HepG2 (cell line): ENCODE measurements at regions not wholly inside any gene's neighbourhood (a gene's known extent, or its start where the extent isn't known, plus 50 kb on each side); places are given as distances from the start of the nearest gene placed in this dataset.

Experiments used
- ATAC-seq: fragments of 200-7000 bp; cut with Tn5 transposase; 3 replicates; pipeline ENCODE4 v1.9.1; 2020; ENCODE audit warnings: mild to moderate bottlenecking, moderate library complexity
- BruUV-seq: library from RNA; stranded (reverse); fragments of 400-500 nt; replicated peaks from 2 replicates; lab custom pipeline; 2021; lab: Mats Ljungman, UMichigan
- CTCF ChIA-PET: fragments of 300-600 bp; formaldehyde crosslinking; extraction: SDS; loops from one replicate; lab custom pipeline; 2021; ENCODE audit warnings: low total read pairs, inconsistent platforms, low intra/inter-chr PET ratio; lab: Yijun Ruan, JAX
- POLR2A ChIA-PET: fragments of 350-600 bp; sonication (Branson Sonifier 250); formaldehyde crosslinking; loops from one replicate; lab custom pipeline; 2020; ENCODE audit warnings: antibody characterized with exemption, inconsistent platforms; lab: Yijun Ruan, JAX
- DNase-seq: peaks from one replicate; pipeline ENCODE4 v3.0.0-alpha.2; 2015; ENCODE audit warnings: low spot score
- FAIRE-seq: peaks from 3 replicates; lab custom pipeline; 2011; peaks lifted over from hg19 to GRCh38; lab: Jason Lieb, UNC
- H2AFZ ChIP-seq: one replicate; pipeline ENCODE4 v1.6.1; 2011; ENCODE audit warnings: low read length, inconsistent platforms
- H3K27ac ChIP-seq: fragments of 300-600 bp; 3 replicates; pipeline ENCODE4 v1.8.0; 2011; ENCODE audit warnings: mixed run types, mild to moderate bottlenecking, mixed read lengths, low read length, inconsistent platforms; ENCODE audit not compliant: insufficient read depth; ENCODE audit errors: extremely low read length
- H3K27me3 ChIP-seq, 2 experiments: fragments of 200-600 bp in 1 of 2; 2 replicates in 1 of 2; 3 replicates in 1 of 2; pipeline versions ENCODE4 v1.6.0 to v1.8.0; 2011; ENCODE audit warnings: low read length in 2 of 2, mild to moderate bottlenecking in 2 of 2, moderate library complexity in 2 of 2, inconsistent platforms in 1 of 2; ENCODE audit not compliant: insufficient read depth in 2 of 2, control insufficient read depth in 1 of 2
- H3K36me3 ChIP-seq, 2 experiments: fragments of 200-600 bp in 1 of 2; replicated peaks in 1 of 2; 2 replicates in 1 of 2; 3 replicates in 1 of 2; pipeline versions ENCODE4 v1.5.1 to v1.8.0; 2011; ENCODE audit warnings: low read length in 2 of 2, inconsistent platforms in 1 of 2; ENCODE audit not compliant: insufficient read depth in 2 of 2, control insufficient read depth in 1 of 2
- H3K4me1 ChIP-seq: 2 replicates; pipeline ENCODE4 v1.5.1; 2012; ENCODE audit warnings: low read length, inconsistent platforms; ENCODE audit not compliant: insufficient read depth
- H3K4me2 ChIP-seq: 2 replicates; pipeline ENCODE4 v1.6.0; 2011; ENCODE audit warnings: low read depth, low read length, inconsistent platforms
- H3K4me3 ChIP-seq, 3 experiments: fragments of 200-600 bp in 1 of 3; sonication (generic), shearing (Covaris generic) in 1 of 3; replicated peaks in 1 of 3; 2 replicates each; pipeline ENCODE4 v1.5.1; 2011 to 2016; ENCODE audit warnings: low read length in 3 of 3, inconsistent platforms in 2 of 3, low read depth in 2 of 3, mild to moderate bottlenecking in 2 of 3, control low read depth in 1 of 3, mixed read lengths in 1 of 3; ENCODE audit not compliant: insufficient read depth in 1 of 3
- H3K79me2 ChIP-seq: one replicate; pipeline ENCODE4 v1.6.1; 2011; ENCODE audit warnings: low read length, inconsistent platforms; ENCODE audit not compliant: insufficient read depth
- H3K9ac ChIP-seq: 2 replicates; pipeline ENCODE4 v1.6.0; 2011; ENCODE audit warnings: mild to moderate bottlenecking, low read depth, low read length, inconsistent platforms; ENCODE audit not compliant: insufficient read depth
- H3K9me3 ChIP-seq: 2 replicates; pipeline ENCODE4 v1.5.1; 2012; ENCODE audit warnings: mild to moderate bottlenecking, low read length
- H4K20me1 ChIP-seq: 2 replicates; pipeline ENCODE4 v1.6.0; 2011; ENCODE audit warnings: inconsistent platforms, mild to moderate bottlenecking, low read length, moderate library complexity; ENCODE audit not compliant: insufficient read depth
- ATF7 ChIP-seq, 2 experiments: fragments of 450-650 bp in 1 of 2; sonication (generic) in 1 of 2; formaldehyde crosslinking in 1 of 2; IDR thresholded peaks; 2 replicates each; pipeline versions ENCODE4 v1.4.0 to v1.6.1; 2016 to 2020; ENCODE audit warnings: antibody characterized with exemption in 1 of 2, mild to moderate bottlenecking in 1 of 2, missing genetic modification reagents in 1 of 2
- CC2D1A ChIP-seq: sonication (generic); formaldehyde crosslinking; IDR thresholded peaks from 2 replicates; pipeline ENCODE4 v1.8.1; 2023; ENCODE audit warnings: mild to moderate bottlenecking, missing genetic modification reagents
- CREB1 ChIP-seq, 2 experiments: fragments of 450-650 bp in 1 of 2; IDR thresholded peaks; 2 replicates each; pipeline ENCODE4 v1.6.1; 2016 to 2017; ENCODE audit warnings: control low read depth in 1 of 2, mild to moderate bottlenecking in 1 of 2, missing compliant biosample characterization in 1 of 2, missing genetic modification characterization in 1 of 2
- DMAP1 ChIP-seq: IDR thresholded peaks from 2 replicates; pipeline ENCODE4 v1.6.1; 2016
- ZNF136 ChIP-seq: sonication (generic); formaldehyde crosslinking; IDR thresholded peaks from 2 replicates; pipeline ENCODE4 v1.8.1; 2022; ENCODE audit warnings: low read depth, mild to moderate bottlenecking, moderate library complexity, missing genetic modification reagents
- ZNF180 ChIP-seq: sonication (generic); formaldehyde crosslinking; IDR thresholded peaks from 2 replicates; pipeline ENCODE4 v1.4.0; 2020; ENCODE audit warnings: low read depth, missing genetic modification reagents, borderline replicate concordance
- ZNF670 ChIP-seq: sonication (generic); formaldehyde crosslinking; IDR thresholded peaks from 2 replicates; pipeline ENCODE4 v1.8.0; 2022; ENCODE audit warnings: mild to moderate bottlenecking, missing genetic modification reagents, borderline replicate concordance
- WGBS: methylation state at CpG from one replicate; pipeline ENCODE4 v1.1.6; 2017; ENCODE audit warnings: low lambda C conversion rate; 5-methylcytosine and 5-hydroxymethylcytosine counted together
- in situ Hi-C: cut with HindIII; loops from 2 replicates; pipeline ENCODE4 v1.10.0; 2017; ENCODE audit warnings: low pct_unique_long_range_greater_than_20kb; ENCODE audit not compliant: extremely low pct_ligation_motif_present
- intact Hi-C: fragments of 100-400 bp; cut with micrococcal nuclease; formaldehyde crosslinking; loops from one replicate; pipeline ENCODE4 v1.10.0; 2022; ENCODE audit not compliant: unreplicated experiment

DNA sequence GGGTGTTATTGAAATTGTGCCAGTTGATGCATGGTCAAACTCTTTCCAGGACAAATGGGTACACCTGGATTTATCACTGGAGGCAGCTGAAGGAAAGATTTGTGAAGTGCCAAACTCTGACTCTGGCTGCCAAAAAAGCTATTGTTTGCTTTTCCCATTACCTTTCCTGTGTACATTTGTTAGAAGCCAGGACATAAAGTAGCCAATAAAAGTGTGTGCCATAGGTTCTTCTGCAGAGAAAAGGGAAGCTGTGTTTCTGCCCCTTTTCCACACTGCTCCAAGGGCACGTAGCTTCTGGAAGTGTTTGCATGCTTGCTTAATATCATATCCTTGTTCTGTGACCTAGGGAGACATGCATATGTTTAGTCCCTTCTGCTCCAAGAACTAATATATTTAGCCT is 1114.4 kb downstream of the SLC16A7 start:
- H3K79me2 ChIP-seq, result no peaks in the 10 kb centered on the region
- no TSS peak for BruUV-seq
- H3K9me3 ChIP-seq, result peaks cover 58% of the 10 kb centered on the region
- 0% methylated on average over 1 of the region's 1 CpG for WGBS
- no peak for ATAC-seq
- POLR2A ChIA-PET, result no interaction called here
- no peaks in the 10 kb centered on the region for H4K20me1 ChIP-seq
- TF ChIP-seq ZNF670, result no peak
- TF ChIP-seq DMAP1 (CRISPR knock-in tag), result no peak
- no peak for TF ChIP-seq ZNF136
- DNase-seq, result no peak
- no peaks in the 10 kb centered on the region for H3K27me3 ChIP-seq
- no peaks in the 10 kb centered on the region for H3K4me1 ChIP-seq
- no peak overlapping the region for H3K9ac ChIP-seq
- no peaks in the 10 kb centered on the region for H3K36me3 ChIP-seq
- in situ Hi-C loops, result no loop called here
- intact Hi-C loops, result no loop called here
- H2AFZ ChIP-seq, result no peak overlapping the region
- no peak overlapping the region for H3K27ac ChIP-seq
- FAIRE-seq, result no peak
- CTCF ChIA-PET, result no interaction called here
- no peak overlapping the region for H3K4me3 ChIP-seq
- no peak overlapping the region for H3K4me2 ChIP-seq

DNA sequence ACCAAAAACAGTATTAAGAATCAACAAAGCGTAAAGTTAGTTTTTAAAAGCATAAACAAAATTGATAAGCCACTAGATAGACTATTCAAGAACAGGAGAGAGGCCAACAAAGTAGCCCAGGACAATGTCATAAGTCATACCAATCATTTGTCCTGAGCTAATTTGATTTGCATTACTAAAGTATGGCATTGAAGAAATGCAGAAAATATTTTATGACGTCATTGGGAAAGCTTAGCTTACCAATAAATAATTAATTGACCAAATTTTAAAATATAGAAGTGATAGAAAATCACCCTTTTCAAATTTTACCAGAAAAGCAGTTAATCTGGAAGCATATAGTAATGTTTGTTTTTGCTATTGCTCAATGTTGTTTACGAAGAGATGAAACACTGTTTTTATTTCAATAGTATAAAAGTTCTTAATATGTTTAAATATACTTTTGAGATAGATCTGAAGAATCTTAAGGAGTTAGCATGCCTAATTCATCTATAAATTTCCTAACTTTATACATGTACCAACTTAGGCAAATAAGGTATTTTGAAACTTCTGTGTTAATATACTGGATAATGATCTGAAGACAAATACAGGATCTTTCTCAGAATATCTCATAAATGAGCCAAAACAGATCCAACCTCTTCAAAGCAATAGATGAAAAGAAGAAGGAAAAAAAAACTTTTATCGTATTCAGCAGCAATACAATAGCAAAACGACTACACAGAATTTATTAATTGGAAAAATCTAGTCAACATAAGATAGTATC is 1118.5 kb downstream of the SLC16A7 start:
- Histone ChIP-seq H3K9ac (no peak overlapping the region), H3K4me3 (no peak overlapping the region), H3K4me2 (no peak overlapping the region), H3K27me3 (no peaks in the 10 kb centered on the region), H2AFZ (no peak overlapping the region), H3K4me1 (no peaks in the 10 kb centered on the region), H3K27ac (no peak overlapping the region), H3K9me3 (peaks cover 66% of the 10 kb centered on the region), H3K36me3 (no peaks in the 10 kb centered on the region), H3K79me2 (no peaks in the 10 kb centered on the region), H4K20me1 (no peaks in the 10 kb centered on the region)
- no peak for DNase-seq
- BruUV-seq, result no TSS peak
- in situ Hi-C loops, result no loop called here
- POLR2A ChIA-PET, result no interaction called here
- no peak for ATAC-seq
- intact Hi-C loops, result no loop called here
- WGBS, result 7% methylated on average over 5 of the region's 5 CpGs
- TF ChIP-seq CREB1 (IDR thresholded peaks at IDR 0.05), result peak; percentile 92
- TF ChIP-seq CREB1 (CRISPR knock-in tag; IDR thresholded peaks at IDR 0.05), result no peak
- peak; percentile 98 for TF ChIP-seq ATF7 (IDR thresholded peaks at IDR 0.05)
- no peak for TF ChIP-seq ATF7 (CRISPR knock-in tag; IDR thresholded peaks at IDR 0.05)
- TF ChIP-seq ZNF180 (CRISPR knock-in tag), result no peak
- TF ChIP-seq CC2D1A (CRISPR knock-in tag), result no peak
- CTCF ChIA-PET, result no interaction called here
- no peak for FAIRE-seq
